ENCODE measurements at regions not wholly inside any gene's neighbourhood (a gene's known extent, or its start where the extent isn't known, plus 50 kb on each side); places are given as distances from the start of the nearest gene placed in this dataset.
"Not testable (repeated sequence)": the region's sequence is repeated elsewhere in the genome, so short reads cannot be mapped to it uniquely, and the experiment has no call there.

GRCh38 chr12:91264178-91264577 lies 81.6 kb upstream of the DCN start:
- Histone ChIP-seq H3K36me3 (ENCODE audit: insufficient read depth, low read depth, low read length) (no peaks in the 10 kb centered on the region), H3K4me1 (ENCODE audit: insufficient read depth, low read length) (no peaks in the 10 kb centered on the region), H3K4me3 (ENCODE audit: low read length) (no peak overlapping the region), H3K9me3 (ENCODE audit: insufficient read depth, low read depth, low read length) (no peaks in the 10 kb centered on the region), H3K27me3 (ENCODE audit: insufficient read depth, low read length) (no peaks in the 10 kb centered on the region), H3K27ac (ENCODE audit: low read length) (no peak overlapping the region), H3K9ac (ENCODE audit: low read depth, low read length) (no peak overlapping the region)

- H3K27ac ChIP-seq (ENCODE audit: low read length): no peak overlapping the region
- H3K27me3 ChIP-seq (ENCODE audit: insufficient read depth, low read length): no peaks in the 10 kb centered on the region
- H3K4me1 ChIP-seq (ENCODE audit: insufficient read depth, low read length): no peaks in the 10 kb centered on the region
- no peaks in the 10 kb centered on the region for H3K36me3 ChIP-seq (ENCODE audit: insufficient read depth, low read depth, low read length)
- no peak overlapping the region for H3K9ac ChIP-seq (ENCODE audit: low read depth, low read length)
- H3K9me3 ChIP-seq (ENCODE audit: insufficient read depth, low read depth, low read length): no peaks in the 10 kb centered on the region
- no peak overlapping the region for H3K4me3 ChIP-seq (ENCODE audit: low read length)
These were observed 79.4 kb upstream of the DCN start for GRCh38 chr12:91261820-91262676.

GRCh38 chr12:91256411-91256810 lies 73.8 kb upstream of the DCN start:
- no peak overlapping the region for H3K9ac ChIP-seq (ENCODE audit: low read depth, low read length)
- no peaks in the 10 kb centered on the region for H3K4me1 ChIP-seq (ENCODE audit: insufficient read depth, low read length)
- H3K4me3 ChIP-seq (ENCODE audit: low read length): no peak overlapping the region
- H3K36me3 ChIP-seq (ENCODE audit: insufficient read depth, low read depth, low read length): no peaks in the 10 kb centered on the region
- H3K27me3 ChIP-seq (ENCODE audit: insufficient read depth, low read length): no peaks in the 10 kb centered on the region
- H3K9me3 ChIP-seq (ENCODE audit: insufficient read depth, low read depth, low read length): no peaks in the 10 kb centered on the region
- H3K27ac ChIP-seq (ENCODE audit: low read length): no peak overlapping the region

GRCh38 chr12:91252341-91252740 lies 69.7 kb upstream of the DCN start:
- Histone ChIP-seq H3K9ac (ENCODE audit: low read depth, low read length) (no peak overlapping the region), H3K36me3 (ENCODE audit: insufficient read depth, low read depth, low read length) (no peaks in the 10 kb centered on the region), H3K4me3 (ENCODE audit: low read length) (no peak overlapping the region), H3K4me1 (ENCODE audit: insufficient read depth, low read length) (no peaks in the 10 kb centered on the region), H3K9me3 (ENCODE audit: insufficient read depth, low read depth, low read length) (no peaks in the 10 kb centered on the region), H3K27ac (ENCODE audit: low read length) (no peak overlapping the region), H3K27me3 (ENCODE audit: insufficient read depth, low read length) (no peaks in the 10 kb centered on the region)

GRCh38 chr12:91250273-91250665 lies 67.7 kb upstream of the DCN start:
- Histone ChIP-seq H3K9me3 (ENCODE audit: insufficient read depth, low read depth, low read length) (no peaks in the 10 kb centered on the region), H3K4me1 (ENCODE audit: insufficient read depth, low read length) (no peaks in the 10 kb centered on the region), H3K4me3 (ENCODE audit: low read length) (no peak overlapping the region), H3K27me3 (ENCODE audit: insufficient read depth, low read length) (no peaks in the 10 kb centered on the region), H3K27ac (ENCODE audit: low read length) (no peak overlapping the region), H3K36me3 (ENCODE audit: insufficient read depth, low read depth, low read length) (no peaks in the 10 kb centered on the region), H3K9ac (ENCODE audit: low read depth, low read length) (no peak overlapping the region)

GRCh38 chr12:91249518-91250272 lies 67.1 kb upstream of the DCN start:
- Histone ChIP-seq H3K27me3 (ENCODE audit: insufficient read depth, low read length) (no peaks in the 10 kb centered on the region), H3K9ac (ENCODE audit: low read depth, low read length) (no peak overlapping the region), H3K4me1 (ENCODE audit: insufficient read depth, low read length) (no peaks in the 10 kb centered on the region), H3K4me3 (ENCODE audit: low read length) (no peak overlapping the region), H3K36me3 (ENCODE audit: insufficient read depth, low read depth, low read length) (no peaks in the 10 kb centered on the region), H3K9me3 (ENCODE audit: insufficient read depth, low read depth, low read length) (no peaks in the 10 kb centered on the region), H3K27ac (ENCODE audit: low read length) (no peak overlapping the region)

- Histone ChIP-seq H3K27me3 (ENCODE audit: insufficient read depth, low read length) (no peaks in the 10 kb centered on the region), H3K9me3 (ENCODE audit: insufficient read depth, low read depth, low read length) (no peaks in the 10 kb centered on the region), H3K4me3 (ENCODE audit: low read length) (no peak overlapping the region), H3K36me3 (ENCODE audit: insufficient read depth, low read depth, low read length) (no peaks in the 10 kb centered on the region), H3K9ac (ENCODE audit: low read depth, low read length) (no peak overlapping the region), H3K4me1 (ENCODE audit: insufficient read depth, low read length) (no peaks in the 10 kb centered on the region), H3K27ac (ENCODE audit: low read length) (no peak overlapping the region)
These were observed 66.4 kb upstream of the DCN start for GRCh38 chr12:91249054-91249453.

GRCh38 chr12:91243177-91243576 lies 60.6 kb upstream of the DCN start:
- H3K27ac ChIP-seq (ENCODE audit: low read length); H3K36me3 ChIP-seq (ENCODE audit: insufficient read depth, low read depth, low read length); H3K4me3 ChIP-seq (ENCODE audit: low read length); H3K27me3 ChIP-seq (ENCODE audit: insufficient read depth, low read length); H3K4me1 ChIP-seq (ENCODE audit: insufficient read depth, low read length); H3K9me3 ChIP-seq (ENCODE audit: insufficient read depth, low read depth, low read length); H3K9ac ChIP-seq (ENCODE audit: low read depth, low read length): not testable (repeated sequence)

GRCh38 chr12:91241756-91242155 lies 59.1 kb upstream of the DCN start:
- H3K4me1 ChIP-seq (ENCODE audit: insufficient read depth, low read length): no peaks in the 10 kb centered on the region
- H3K4me3 ChIP-seq (ENCODE audit: low read length): no peak overlapping the region
- H3K9ac ChIP-seq (ENCODE audit: low read depth, low read length): no peak overlapping the region
- H3K27ac ChIP-seq (ENCODE audit: low read length): no peak overlapping the region
- no peaks in the 10 kb centered on the region for H3K36me3 ChIP-seq (ENCODE audit: insufficient read depth, low read depth, low read length)
- no peaks in the 10 kb centered on the region for H3K27me3 ChIP-seq (ENCODE audit: insufficient read depth, low read length)
- H3K9me3 ChIP-seq (ENCODE audit: insufficient read depth, low read depth, low read length): no peaks in the 10 kb centered on the region

- H3K27me3 ChIP-seq (ENCODE audit: insufficient read depth, low read length): no peaks in the 10 kb centered on the region
- H3K4me1 ChIP-seq (ENCODE audit: insufficient read depth, low read length): no peaks in the 10 kb centered on the region
- no peaks in the 10 kb centered on the region for H3K36me3 ChIP-seq (ENCODE audit: insufficient read depth, low read depth, low read length)
- no peak overlapping the region for H3K4me3 ChIP-seq (ENCODE audit: low read length)
- no peak overlapping the region for H3K9ac ChIP-seq (ENCODE audit: low read depth, low read length)
- no peak overlapping the region for H3K27ac ChIP-seq (ENCODE audit: low read length)
- H3K9me3 ChIP-seq (ENCODE audit: insufficient read depth, low read depth, low read length): no peaks in the 10 kb centered on the region
These were observed 57.9 kb upstream of the DCN start for GRCh38 chr12:91240386-91241095.

- no peaks in the 10 kb centered on the region for H3K27me3 ChIP-seq (ENCODE audit: insufficient read depth, low read length)
- H3K9ac ChIP-seq (ENCODE audit: low read depth, low read length): no peak overlapping the region
- H3K36me3 ChIP-seq (ENCODE audit: insufficient read depth, low read depth, low read length): no peaks in the 10 kb centered on the region
- no peaks in the 10 kb centered on the region for H3K9me3 ChIP-seq (ENCODE audit: insufficient read depth, low read depth, low read length)
- H3K27ac ChIP-seq (ENCODE audit: low read length): no peak overlapping the region
- H3K4me1 ChIP-seq (ENCODE audit: insufficient read depth, low read length): no peaks in the 10 kb centered on the region
- H3K4me3 ChIP-seq (ENCODE audit: low read length): no peak overlapping the region
These were observed 56.9 kb upstream of the DCN start for GRCh38 chr12:91239481-91239880.

Data from iPS-20b (cell line).